GM12878 (cell line): ENCODE measurements at regions not wholly inside any gene's neighbourhood (a gene's known extent, or its start where the extent isn't known, plus 50 kb on each side); places are given as distances from the start of the nearest gene placed in this dataset.
"Not testable (repeated sequence)": the region's sequence is repeated elsewhere in the genome, so short reads cannot be mapped to it uniquely, and the experiment has no call there.

Source experiments
- ATAC-seq: fragments of 200-7000 bp; cut with Tn5 transposase; 3 replicates; pipeline ENCODE4 v1.9.1; 2020; ENCODE audit warnings: mild to moderate bottlenecking, moderate library complexity
- BruUV-seq: library from RNA; stranded (reverse); fragments of 400-500 nt; replicated peaks from 2 replicates; lab custom pipeline; 2021; lab: Mats Ljungman, UMichigan
- CTCF ChIA-PET: fragments of 300-600 bp; sonication (Branson Sonifier 250); formaldehyde crosslinking; extraction: SDS; loops from one replicate; lab custom pipeline; 2021; ENCODE audit warnings: inconsistent platforms; lab: Yijun Ruan, JAX
- POLR2A ChIA-PET: fragments of 350-600 bp; formaldehyde crosslinking; extraction: SDS; loops from one replicate; lab custom pipeline; 2021; ENCODE audit warnings: inconsistent platforms; lab: Charles Lee
- RAD21 ChIA-PET: fragments of 300-600 bp; sonication (Branson Sonifier 250); formaldehyde crosslinking; loops from one replicate; lab custom pipeline; 2023; ENCODE audit warnings: antibody characterized with exemption; ENCODE audit not compliant: unreplicated experiment; lab: Charles Lee
- SMC1A ChIA-PET: fragments of 300-600 bp; sonication (Branson Sonifier 250); formaldehyde crosslinking; loops from one replicate; lab custom pipeline; 2023; ENCODE audit not compliant: unreplicated experiment, uncharacterized antibody; lab: Charles Lee
- DNase-seq: peaks from one replicate; pipeline ENCODE4 v3.0.0-alpha.2; 2011; ENCODE audit warnings: low read depth, low spot score
- FAIRE-seq: peaks from 3 replicates; lab custom pipeline; 2011; peaks lifted over from hg19 to GRCh38; lab: Jason Lieb, UNC
- H2AFZ ChIP-seq: 2 replicates; pipeline ENCODE4 v1.6.0; 2011; ENCODE audit warnings: low read depth, low read length, control low read depth; ENCODE audit not compliant: control insufficient read depth
- H3K27ac ChIP-seq: 2 replicates; pipeline ENCODE4 v1.5.1; 2011; ENCODE audit warnings: control low read depth; ENCODE audit not compliant: control insufficient read depth, insufficient read depth
- H3K27me3 ChIP-seq, 2 experiments: replicated peaks in 1 of 2; 2 replicates each; pipeline versions ENCODE4 v1.6.0 to v1.6.1; 2011; ENCODE audit warnings: low read length in 1 of 2; ENCODE audit not compliant: control insufficient read depth in 2 of 2, insufficient read depth in 2 of 2
- H3K36me3 ChIP-seq, 2 experiments: 2 replicates each; pipeline ENCODE4 v1.5.1; 2011; ENCODE audit warnings: low read length in 1 of 2; ENCODE audit not compliant: control insufficient read depth in 2 of 2, insufficient read depth in 2 of 2
- H3K4me1 ChIP-seq: 2 replicates; pipeline ENCODE4 v1.6.1; 2011; ENCODE audit warnings: mild to moderate bottlenecking, low read length, moderate library complexity, mixed read lengths; ENCODE audit not compliant: control insufficient read depth, insufficient read depth
- H3K4me2 ChIP-seq: 2 replicates; pipeline ENCODE4 v1.6.0; 2011; ENCODE audit warnings: control low read depth; ENCODE audit not compliant: control insufficient read depth, insufficient read depth
- H3K4me3 ChIP-seq: fragments of 200-600 bp; sonication (generic); 2 replicates; pipeline ENCODE4 v1.5.1; 2016
- H3K79me2 ChIP-seq: 2 replicates; pipeline ENCODE4 v1.6.0; 2011; ENCODE audit warnings: low read length; ENCODE audit not compliant: control insufficient read depth, insufficient read depth
- H3K9ac ChIP-seq: 2 replicates; pipeline ENCODE4 v1.8.0; 2011; ENCODE audit warnings: low read length, control low read depth, mixed read lengths; ENCODE audit not compliant: control insufficient read depth, insufficient read depth
- H3K9me3 ChIP-seq: replicated peaks from 3 replicates; pipeline ENCODE4 v1.5.1; 2011; ENCODE audit warnings: mild to moderate bottlenecking, low read length; ENCODE audit not compliant: control insufficient read depth, insufficient read depth
- H4K20me1 ChIP-seq: 2 replicates; pipeline ENCODE4 v1.6.0; 2011; ENCODE audit not compliant: control insufficient read depth, insufficient read depth
- WGBS: methylation state at CpG from one replicate; pipeline ENCODE4 v1.1.6; 2016; ENCODE audit warnings: low lambda C conversion rate; ENCODE audit not compliant: insufficient replicate concordance, insufficient coverage; ENCODE audit errors: missing lambda C conversion rate; 5-methylcytosine and 5-hydroxymethylcytosine counted together
- in situ Hi-C: fragments of 300-500 bp; cut with MboI; formaldehyde crosslinking; loops from 9 replicates; pipeline ENCODE4 v1.14.3; 2018; ENCODE audit warnings: mixed read lengths
- intact Hi-C: fragments of 100-400 bp; cut with micrococcal nuclease; formaldehyde crosslinking; loops from one replicate; pipeline ENCODE4 v1.14.2; 2022; ENCODE audit not compliant: unreplicated experiment

- RAD21 ChIA-PET, H4K20me1 ChIP-seq, H3K9me3 ChIP-seq, CTCF ChIA-PET, SMC1A ChIA-PET, H3K27ac ChIP-seq, H3K9ac ChIP-seq, in situ Hi-C loops, DNase-seq, intact Hi-C loops, H3K36me3 ChIP-seq, H3K4me2 ChIP-seq, H3K79me2 ChIP-seq, H2AFZ ChIP-seq, FAIRE-seq, H3K4me1 ChIP-seq, H3K4me3 ChIP-seq, BruUV-seq, H3K27me3 ChIP-seq: not testable (repeated sequence)
- POLR2A ChIA-PET: interaction anchor here (0.6 kb wide), 1 partner anchor 485 kb away, joined by 5 read pairs; no protein-coding TSS in a partner anchor
- 69% methylated on average over 3 of the region's 4 CpGs for WGBS
- peak; percentile 39 for ATAC-seq
These were observed 84.7 kb downstream of the METTL2B start for GRCh38 chr7:128561116-128561722.

- FAIRE-seq, POLR2A ChIA-PET, BruUV-seq, H3K9me3 ChIP-seq, H2AFZ ChIP-seq, ATAC-seq, SMC1A ChIA-PET, H3K4me1 ChIP-seq, DNase-seq, H3K27ac ChIP-seq, H3K79me2 ChIP-seq, H3K4me2 ChIP-seq, CTCF ChIA-PET, in situ Hi-C loops, H3K27me3 ChIP-seq, H4K20me1 ChIP-seq, intact Hi-C loops, H3K36me3 ChIP-seq, H3K4me3 ChIP-seq, H3K9ac ChIP-seq, RAD21 ChIA-PET: not testable (repeated sequence)
- 73% methylated on average over 3 of the region's 5 CpGs for WGBS
These were observed 86.2 kb downstream of the METTL2B start for GRCh38 chr7:128562795-128563194.

GRCh38 chr7:128564123-128564700, 87.7 kb downstream of the METTL2B start:
- H3K27me3 ChIP-seq, ATAC-seq, H3K4me1 ChIP-seq, SMC1A ChIA-PET, intact Hi-C loops, H3K4me2 ChIP-seq, H3K4me3 ChIP-seq, H3K79me2 ChIP-seq, H3K27ac ChIP-seq, H3K36me3 ChIP-seq, BruUV-seq, H3K9ac ChIP-seq, H3K9me3 ChIP-seq, H2AFZ ChIP-seq, FAIRE-seq, POLR2A ChIA-PET, RAD21 ChIA-PET, in situ Hi-C loops, DNase-seq, H4K20me1 ChIP-seq, CTCF ChIA-PET: not testable (repeated sequence)
- 93% methylated on average over 2 of the region's 2 CpGs for WGBS
